IPS-NIHi11 (cell line): ENCODE measurements at regions not wholly inside any gene's neighbourhood (a gene's known extent, or its start where the extent isn't known, plus 50 kb on each side); places are given as distances from the start of the nearest gene placed in this dataset.
"Not testable (repeated sequence)": the region's sequence is repeated elsewhere in the genome, so short reads cannot be mapped to it uniquely, and the experiment has no call there.

Experiments used
- DNase-seq: peaks from one replicate; pipeline ENCODE4 v3.0.0; 2012; ENCODE audit warnings: mixed read lengths, low spot score

GRCh38 chr4:114444211-114444610, 154.4 kb upstream of the UGT8 start:
- DNase-seq: no peak

DNA sequence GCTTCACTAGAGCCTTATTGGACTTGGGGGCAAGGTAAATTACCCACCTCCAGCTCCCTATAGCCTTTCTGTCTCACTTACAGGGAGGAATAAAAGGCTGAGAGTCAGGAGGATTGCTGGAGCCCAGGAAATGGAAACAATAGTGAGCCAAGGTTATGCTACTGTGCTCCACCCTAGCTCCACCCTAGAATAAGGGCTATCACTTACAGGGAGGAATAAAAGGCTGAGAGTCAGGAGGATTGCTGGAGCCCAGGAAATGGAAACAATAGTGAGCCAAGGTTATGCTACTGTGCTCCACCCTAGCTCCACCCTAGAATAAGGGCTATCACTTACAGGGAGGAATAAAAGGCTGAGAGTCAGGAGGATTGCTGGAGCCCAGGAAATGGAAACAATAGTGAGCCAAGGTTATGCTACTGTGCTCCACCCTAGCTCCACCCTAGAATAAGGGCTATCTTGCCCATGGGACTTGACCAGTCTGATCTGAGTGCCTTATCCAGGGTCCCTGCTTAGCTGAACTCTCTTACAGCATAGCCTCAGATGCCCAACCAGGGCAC, 150.6 kb upstream of the UGT8 start:
- DNase-seq: not testable (repeated sequence)

DNA sequence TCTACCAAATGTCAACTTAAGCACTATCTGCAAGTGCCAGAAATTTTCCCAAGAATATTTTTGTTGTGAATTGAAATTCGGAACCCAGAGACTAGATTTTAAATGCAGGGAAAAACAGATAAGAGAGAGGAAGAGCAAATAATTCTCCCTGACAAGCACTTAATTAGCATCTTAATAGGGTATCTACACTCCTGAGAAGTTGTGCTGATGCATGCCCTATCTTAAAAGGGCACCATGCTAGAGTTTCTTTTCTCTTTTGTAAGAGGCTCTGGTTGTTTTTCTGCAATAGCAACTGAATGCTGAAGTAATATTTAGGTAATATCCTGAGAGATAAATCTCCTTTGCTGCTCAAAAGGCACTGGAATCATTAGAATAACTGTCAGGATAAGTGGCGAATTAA, 139.9 kb upstream of the UGT8 start:
- DNase-seq: no peak

- DNase-seq: no peak
These were observed 133.8 kb upstream of the UGT8 start for GRCh38 chr4:114464726-114465272.

GRCh38 chr4:114465766-114466165, 132.8 kb upstream of the UGT8 start:
- no peak for DNase-seq

- no peak for DNase-seq
These were observed 132.3 kb upstream of the UGT8 start for GRCh38 chr4:114466299-114466698.

DNA sequence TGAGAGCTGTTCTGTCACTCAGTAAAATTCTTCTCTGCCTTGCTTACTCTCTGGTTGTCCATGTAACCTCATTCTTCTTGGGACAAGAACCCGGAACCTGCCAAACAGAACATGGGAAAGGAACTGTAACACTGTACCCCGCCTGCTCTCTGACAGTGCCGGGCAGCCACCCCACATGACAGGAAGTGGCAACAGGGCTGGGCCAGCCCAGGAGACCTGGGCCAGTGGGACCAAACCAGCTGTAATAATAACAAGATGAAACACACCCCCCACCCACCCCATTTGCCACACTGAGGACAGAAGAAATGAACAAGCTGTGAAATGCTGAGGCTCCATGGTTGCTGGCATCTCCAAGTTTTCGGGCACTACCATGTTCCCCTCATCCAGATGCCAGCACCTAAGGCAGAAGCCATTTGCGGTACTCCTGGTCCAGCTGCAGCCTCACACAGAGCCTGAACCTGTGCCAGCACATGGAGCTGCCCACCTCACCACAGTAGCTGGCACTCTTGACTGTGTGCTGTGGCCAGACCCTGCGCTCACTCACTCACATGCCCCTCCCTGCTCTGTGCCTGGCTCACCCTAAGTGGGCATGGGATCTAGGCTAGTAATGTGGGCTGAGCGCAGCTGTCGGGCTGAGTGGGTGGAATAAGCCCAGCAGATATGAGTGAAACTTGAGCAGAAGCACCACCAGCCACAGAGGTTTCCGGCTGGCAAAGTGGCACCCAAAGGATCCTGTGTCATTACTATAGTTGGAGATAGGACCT, 126.2 kb upstream of the UGT8 start:
- no peak for DNase-seq

GRCh38 chr4:114474188-114474800, 124.3 kb upstream of the UGT8 start:
- DNase-seq: no peak

GRCh38 chr4:114476310-114476709, 122.3 kb upstream of the UGT8 start:
- DNase-seq: no peak

- DNase-seq: no peak
These were observed 119.0 kb upstream of the UGT8 start for GRCh38 chr4:114479595-114479994.

GRCh38 chr4:114481856-114482255, 116.8 kb upstream of the UGT8 start:
- DNase-seq: no peak

- no peak for DNase-seq
These were observed 111.5 kb upstream of the UGT8 start for GRCh38 chr4:114487101-114487500.

- DNase-seq: no peak
These were observed 110.2 kb upstream of the UGT8 start for GRCh38 chr4:114488301-114488982.

DNA sequence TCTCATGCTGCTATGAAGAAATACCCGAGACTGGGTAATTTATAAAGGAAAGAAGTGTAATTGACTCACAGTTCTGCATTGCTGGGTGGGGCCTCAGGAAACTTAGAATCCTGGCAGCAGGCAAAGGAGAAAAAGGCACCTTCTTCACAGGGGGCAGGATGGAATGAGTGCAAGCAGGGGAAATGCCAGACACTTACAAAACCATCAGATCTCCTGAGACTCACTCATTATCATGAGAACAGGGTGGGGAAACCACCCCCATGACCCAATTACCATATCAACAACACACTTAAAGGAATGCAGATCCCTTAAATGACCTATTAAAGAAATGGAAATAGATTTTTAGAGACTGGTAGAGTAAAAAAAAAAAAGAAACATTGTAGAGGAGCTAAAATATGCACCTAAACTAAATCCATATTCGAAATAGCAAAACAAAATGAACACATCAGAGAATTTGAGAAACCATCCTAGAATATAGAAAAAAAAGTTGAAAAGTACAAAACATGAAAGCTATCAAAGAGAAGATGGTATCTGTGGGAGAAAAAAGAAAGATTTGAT, 104.3 kb upstream of the UGT8 start:
- peak; percentile 9 for DNase-seq

DNA sequence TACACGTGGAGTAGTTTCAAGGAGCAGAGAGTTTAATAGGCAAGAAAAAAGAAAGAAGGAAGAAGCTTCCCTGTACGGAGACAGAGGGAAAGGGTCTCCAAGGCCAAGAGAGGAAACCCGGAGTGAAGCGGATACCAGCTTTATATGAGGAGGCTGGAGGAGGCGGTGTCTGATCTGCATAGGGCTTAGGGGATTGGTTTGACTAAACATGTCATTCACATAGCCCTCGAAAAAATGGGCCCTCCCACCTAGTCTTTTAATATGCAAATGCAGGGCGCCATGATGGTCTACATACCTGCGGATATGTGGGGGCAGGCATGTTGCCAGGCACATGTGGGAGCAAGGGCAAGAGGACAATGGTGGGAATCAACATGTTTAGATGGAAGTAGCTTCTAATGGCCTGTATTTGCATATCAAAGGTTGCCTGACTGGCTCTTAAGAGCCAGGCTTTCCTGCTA, 103.1 kb upstream of the UGT8 start:
- peak; percentile 23 for DNase-seq

- DNase-seq: no peak
These were observed 101.5 kb upstream of the UGT8 start for GRCh38 chr4:114497116-114497515.

DNA sequence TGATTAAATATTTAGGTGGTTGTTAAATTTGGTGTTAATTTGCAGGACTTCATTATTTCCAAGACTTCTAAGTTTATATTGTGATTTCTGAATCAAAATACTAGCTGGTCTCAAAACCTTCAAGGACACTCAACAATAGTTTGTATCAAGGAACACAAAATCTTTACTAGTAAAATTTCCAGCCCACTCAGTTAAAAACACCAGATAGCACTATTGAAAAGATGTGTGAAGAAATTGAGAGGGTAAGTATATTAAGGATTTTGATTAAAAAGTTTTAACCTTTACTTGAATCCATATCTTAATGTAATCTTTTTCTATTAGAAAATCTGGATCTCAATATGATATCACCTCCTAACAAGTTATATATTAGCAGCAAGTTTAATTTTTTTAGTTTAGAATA, 89.3 kb upstream of the UGT8 start:
- no peak for DNase-seq

GRCh38 chr4:114512595-114513295, 85.9 kb upstream of the UGT8 start:
- no peak for DNase-seq

DNA sequence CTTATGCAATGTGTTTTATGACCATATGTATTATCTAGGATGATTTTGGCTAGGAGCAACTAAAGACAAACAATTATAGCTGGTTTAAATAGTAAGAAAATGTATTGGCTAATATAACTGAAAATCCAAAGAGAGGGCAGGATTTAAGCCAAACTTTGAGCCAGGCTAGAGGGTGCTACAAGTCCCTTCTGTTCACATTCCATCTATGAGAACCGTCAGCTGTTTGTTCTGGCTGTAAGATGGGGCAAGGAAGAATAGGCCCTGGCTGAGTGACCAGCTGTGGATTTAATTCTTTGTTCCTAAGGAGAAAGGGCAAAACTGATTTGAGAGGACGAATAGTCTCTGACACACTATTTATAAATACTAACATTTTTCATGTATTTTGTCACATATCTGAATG, 79.2 kb upstream of the UGT8 start:
- no peak for DNase-seq

DNA sequence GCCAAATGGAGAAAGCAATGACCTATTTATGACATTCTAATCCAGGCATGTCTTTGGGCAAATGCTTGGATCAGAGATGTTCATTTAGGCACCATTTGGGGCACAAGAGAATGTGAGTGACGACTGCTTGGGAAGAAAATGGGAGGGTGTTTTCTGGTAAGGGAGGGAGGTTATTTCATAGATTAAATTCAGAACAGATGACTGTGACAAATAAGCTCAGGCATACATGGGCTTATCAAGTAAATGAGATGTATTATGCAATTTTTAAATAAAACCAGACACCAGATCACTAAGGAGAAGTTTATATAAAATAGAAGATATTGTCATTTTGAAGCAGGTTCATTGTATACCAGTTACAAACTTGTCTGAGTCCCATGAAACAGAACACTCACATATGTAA, 71.4 kb upstream of the UGT8 start:
- DNase-seq: no peak

DNA sequence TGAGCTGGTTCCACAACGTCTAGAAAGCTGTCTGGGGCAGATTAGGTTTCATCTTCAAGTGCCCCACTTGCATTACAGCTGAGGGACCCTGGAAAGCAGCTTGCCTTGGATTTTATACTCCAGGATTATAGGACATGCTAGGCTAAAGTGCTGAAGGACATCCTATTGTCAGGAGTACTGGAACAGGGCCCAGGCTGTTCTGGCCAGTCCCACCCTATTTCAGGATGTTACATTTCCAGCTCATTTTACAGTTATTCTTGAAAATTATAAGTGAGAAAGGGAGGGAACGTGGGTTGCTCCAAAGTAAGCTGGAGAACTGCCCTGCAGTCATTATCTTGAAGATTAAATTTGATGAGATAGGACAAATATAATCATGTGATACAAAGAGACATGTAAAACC, 71.0 kb upstream of the UGT8 start:
- DNase-seq: no peak

- DNase-seq: no peak
These were observed 62.9 kb upstream of the UGT8 start for GRCh38 chr4:114535725-114536124.
